Head of caudate nucleus (tissue), 42 donors: ENCODE measurements at regions not wholly inside any gene's neighbourhood (a gene's known extent, or its start where the extent isn't known, plus 50 kb on each side); places are given as distances from the start of the nearest gene placed in this dataset.
A peak's percentile ranks its signal among the peaks of the same experiment; 100 is the strongest.

Experiments
- DNase-seq, 42 donors: peaks; one replicate each; pipeline versions ENCODE4 v3.0.0 to v3.0.0-alpha.2; 2020 to 2021; ENCODE audit warnings: mixed read lengths in 7 of 42
- intact Hi-C: fragments of 100-400 bp; cut with DNase I; formaldehyde crosslinking; loops from one replicate; pipeline ENCODE4 v1.15.0; 2022

DNA sequence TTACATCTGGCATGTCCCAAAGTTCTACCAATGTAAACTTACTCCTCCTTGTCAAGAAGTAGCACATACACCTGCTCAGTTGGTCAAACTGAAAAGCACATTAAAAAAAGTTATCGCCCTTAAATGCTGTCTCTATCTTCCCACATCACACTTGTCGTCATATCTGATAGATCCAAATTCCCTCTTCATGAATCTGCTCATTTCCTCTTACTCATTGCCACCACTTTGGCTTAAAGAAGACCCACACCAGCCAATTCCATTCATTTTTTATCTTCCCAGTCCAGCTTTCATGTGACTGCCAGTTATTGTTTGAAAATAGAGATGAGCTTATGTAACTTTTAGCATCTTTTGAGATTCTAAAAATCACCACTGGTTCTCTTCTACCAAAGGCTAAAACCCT is 305.9 kb upstream of the MTNR1B start:
- intact Hi-C loops = no loop called here
- no peak for DNase-seq

- DNase-seq = peak in 15 of 42 donors; percentile 8 to 58 (median 19)
These were observed 301.8 kb upstream of the MTNR1B start for GRCh38 chr11:92667486-92668152.

DNA sequence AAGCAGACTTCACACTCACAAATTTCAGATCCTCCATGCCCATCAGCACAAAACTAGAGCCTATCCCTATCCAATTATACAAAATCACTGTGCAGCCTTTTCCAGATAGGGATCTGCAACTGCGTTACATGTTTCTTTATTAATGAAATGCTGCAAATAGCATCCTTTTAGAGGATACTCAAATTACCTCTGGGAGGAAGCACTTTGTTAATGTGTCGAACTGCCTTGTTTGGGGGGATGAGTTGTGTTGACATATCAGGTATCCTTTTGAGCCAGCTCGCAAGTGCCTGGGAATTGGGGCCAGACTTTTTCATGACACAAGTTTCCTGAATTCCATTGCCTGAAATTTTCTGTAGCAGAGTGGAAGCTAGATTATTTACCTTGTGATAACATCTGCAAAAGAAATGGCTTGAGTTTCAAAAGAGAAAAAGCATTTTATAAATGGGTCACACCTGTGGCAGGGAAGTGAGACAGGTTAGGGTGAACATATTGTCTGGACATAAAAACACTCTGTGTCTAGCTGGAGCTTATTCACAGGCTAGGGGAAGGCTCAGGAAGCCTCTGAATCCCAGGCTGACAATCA is 299.1 kb upstream of the MTNR1B start:
- intact Hi-C loops = no loop called here

More at GRCh38 chr11:92667486-92668152, 301.8 kb upstream of the MTNR1B start:
- intact Hi-C loops = no loop called here

DNA sequence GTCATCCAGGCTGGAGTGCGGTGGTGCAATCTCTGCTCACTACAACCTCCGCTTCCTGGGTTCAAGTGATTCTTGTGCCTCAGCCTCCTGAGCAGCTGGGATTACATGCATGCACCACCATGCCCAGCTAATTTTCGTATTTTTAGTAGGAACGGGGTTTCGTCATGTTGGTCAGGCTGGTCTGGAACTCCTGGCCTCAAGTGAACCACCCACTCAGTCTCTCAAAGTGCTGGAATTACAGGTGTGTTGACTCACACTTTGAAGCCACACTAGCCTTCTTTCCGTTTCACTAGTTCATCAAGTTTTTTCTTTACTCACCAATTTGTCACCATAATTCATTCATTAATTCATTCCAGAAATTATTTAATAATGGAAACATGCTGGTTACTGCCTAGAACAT is 298.4 kb upstream of the MTNR1B start:
- no peak for DNase-seq
- intact Hi-C loops = no loop called here

More for the DNA sequence above, 299.1 kb upstream of the MTNR1B start:
- no peak for DNase-seq

DNA sequence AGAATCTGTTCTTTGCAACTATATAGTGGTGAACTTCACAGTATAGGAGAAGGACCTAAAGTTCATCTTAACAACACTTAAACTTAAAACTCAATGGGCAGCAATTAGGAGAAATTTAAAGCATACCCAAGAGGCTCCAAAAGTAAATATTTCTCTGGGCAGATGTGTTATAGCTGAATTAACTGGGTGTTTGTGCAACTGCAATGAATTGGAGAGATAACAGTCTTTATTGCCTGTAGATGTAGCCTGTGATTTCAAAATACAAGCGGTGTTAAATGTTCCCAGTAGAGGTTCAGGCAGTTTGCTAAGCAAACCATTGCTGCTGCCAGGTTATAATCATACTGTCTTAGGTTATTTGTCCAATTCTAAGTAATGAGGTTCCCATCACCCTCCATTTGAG is 294.1 kb upstream of the MTNR1B start:
- no peak for DNase-seq

DNA sequence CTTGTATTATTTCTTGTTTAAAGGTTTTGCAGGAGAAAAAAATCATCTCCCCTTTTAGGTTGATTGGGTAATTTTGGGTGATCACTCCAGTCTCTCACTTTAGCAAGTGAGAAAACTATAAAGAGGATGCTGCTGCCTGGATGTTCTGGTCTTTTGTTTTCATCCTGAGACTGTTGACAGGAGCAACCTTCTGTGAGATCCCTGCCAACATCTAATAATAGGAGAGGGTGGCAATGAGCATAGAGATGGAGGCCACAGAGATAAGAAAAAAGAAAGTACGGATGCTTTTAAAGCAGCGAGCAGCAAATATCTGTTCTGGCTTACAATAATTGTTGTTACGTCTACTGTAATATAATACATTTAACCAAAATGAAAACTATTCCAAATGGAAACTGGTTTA is 293.6 kb upstream of the MTNR1B start:
- DNase-seq = no peak
- intact Hi-C loops = no loop called here

More for the DNA sequence above, 294.1 kb upstream of the MTNR1B start:
- intact Hi-C loops = no loop called here

DNA sequence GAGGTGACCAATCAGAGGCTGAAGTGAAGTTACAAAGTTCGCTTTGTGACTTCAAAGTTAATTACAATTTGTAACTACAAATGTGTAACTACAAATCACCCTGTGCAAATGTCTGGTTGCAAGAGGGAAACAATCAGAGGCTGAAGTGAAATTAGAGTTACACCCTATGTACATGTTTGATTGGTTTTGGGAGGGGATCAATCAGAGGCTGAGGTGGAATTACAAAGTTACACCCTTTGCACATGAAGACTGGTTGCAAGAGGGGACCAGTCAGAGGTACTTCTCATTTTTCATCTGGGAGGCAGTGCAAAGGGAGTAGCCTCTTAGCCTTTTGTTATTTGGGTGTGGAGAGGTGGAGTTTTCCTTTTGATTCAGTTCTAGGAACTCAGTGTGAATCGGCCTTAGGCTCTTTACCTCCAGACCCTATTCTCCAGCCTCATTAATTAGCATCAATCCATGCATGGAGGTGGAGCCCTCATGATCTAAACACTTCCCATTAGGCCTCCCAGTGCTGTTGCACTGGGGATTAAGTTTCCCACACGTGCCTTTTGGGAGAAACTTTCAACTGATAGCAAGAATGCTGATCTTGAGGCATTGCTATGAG is 291.3 kb upstream of the MTNR1B start:
- no peak for DNase-seq
- intact Hi-C loops = no loop called here

DNA sequence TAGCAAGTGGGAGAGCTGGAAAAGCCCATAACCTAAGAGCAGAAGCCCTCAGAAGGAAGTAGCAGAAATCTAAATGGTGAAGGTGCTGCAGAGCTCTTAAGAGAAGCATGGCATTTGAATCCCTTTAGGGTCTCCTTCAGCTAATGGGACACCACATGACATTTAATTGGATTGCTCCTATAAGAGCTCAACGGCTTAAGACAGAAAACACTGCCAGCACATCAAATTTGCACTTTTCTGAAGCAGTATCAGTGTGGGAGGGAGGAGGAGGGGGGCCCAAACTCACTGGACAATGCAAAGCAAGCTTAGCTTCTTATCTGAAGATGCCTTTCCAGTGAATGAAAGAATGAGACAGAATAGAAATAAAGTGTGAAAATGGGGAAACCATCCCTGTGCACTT is 287.9 kb upstream of the MTNR1B start:
- DNase-seq = no peak

GRCh38 chr11:92682136-92682535 is 287.3 kb upstream of the MTNR1B start:
- intact Hi-C loops = no loop called here
- no peak for DNase-seq

More for the DNA sequence above, 287.9 kb upstream of the MTNR1B start:
- intact Hi-C loops = no loop called here

- no peak for DNase-seq
- intact Hi-C loops = no loop called here
These were observed 286.5 kb upstream of the MTNR1B start for GRCh38 chr11:92682952-92683351.

DNA sequence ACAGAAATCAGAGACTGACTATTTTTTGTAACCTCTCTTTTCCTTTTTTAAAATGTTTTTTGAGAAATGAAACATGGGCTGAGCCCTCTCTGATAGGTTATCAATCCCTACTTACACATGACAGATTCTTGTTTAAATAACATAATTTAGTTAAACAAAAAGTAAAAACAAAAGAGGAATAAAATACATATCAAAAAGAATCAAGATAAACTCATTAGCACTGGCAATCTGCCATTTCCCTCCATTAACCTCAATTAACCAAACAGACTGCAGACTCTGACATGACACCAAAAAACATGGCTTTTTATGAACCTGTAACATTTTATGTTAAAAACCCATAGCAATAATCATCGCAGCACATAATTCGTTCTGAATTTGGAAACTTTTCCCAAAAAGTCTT is 284.4 kb upstream of the MTNR1B start:
- no peak for DNase-seq
- intact Hi-C loops = no loop called here

- intact Hi-C loops = no loop called here
- no peak for DNase-seq
These were observed 281.7 kb upstream of the MTNR1B start for GRCh38 chr11:92687724-92688123.

DNA sequence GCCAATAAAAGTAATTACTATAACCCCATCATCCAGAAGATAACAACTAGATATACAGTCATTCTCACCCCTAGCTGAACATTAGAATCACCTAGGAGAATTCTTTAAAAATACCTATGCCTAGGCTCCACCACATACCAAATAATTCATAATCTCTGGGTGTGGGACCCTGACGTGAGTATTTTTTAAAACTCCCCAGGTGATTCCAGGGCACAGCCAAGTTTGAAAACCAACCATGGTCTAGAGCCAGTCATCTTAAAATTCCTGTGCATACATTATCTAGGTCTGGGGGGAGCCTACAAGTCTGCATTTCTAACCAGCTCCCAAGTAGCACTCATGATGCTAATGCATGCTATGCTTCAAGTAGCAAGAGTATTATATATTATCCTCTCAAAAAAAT is 281.0 kb upstream of the MTNR1B start:
- intact Hi-C loops = no loop called here
- no peak for DNase-seq

DNA sequence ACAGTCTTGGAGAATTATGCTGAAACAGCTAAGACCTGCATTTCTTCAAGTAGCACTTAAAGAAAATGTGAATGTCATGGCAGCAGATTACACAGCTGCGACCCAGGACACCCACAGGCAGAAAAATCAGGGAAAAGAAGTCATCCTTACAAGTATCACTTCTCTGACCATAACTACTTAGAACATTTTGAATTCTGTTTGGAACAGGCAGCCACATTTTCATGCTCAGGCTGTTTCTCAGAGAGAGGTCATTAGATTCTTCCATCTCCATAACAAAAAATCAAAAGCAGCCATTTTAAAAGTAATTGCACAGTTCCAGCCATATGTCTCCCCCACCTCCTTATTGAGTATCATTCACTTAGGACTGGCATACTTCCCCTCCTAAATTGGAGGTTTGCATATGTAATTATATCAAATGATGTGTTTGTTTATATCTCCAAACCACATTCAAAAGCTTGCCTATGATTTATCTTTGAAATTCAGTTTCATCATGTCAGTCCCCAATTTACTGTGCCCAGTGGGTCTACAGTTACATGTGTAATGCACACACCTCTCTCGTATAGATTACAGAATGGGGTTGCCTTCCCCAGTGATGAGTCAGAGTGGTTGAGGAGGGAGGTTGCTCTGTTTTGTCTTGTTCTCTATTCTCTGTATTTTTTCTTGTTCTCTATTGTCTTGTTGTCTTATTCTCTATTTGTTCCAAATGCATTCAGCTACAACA is 276.5 kb upstream of the MTNR1B start:
- no peak for DNase-seq
- intact Hi-C loops = no loop called here

- intact Hi-C loops = no loop called here
- no peak for DNase-seq
These were observed 273.4 kb upstream of the MTNR1B start for GRCh38 chr11:92696076-92696475.

DNA sequence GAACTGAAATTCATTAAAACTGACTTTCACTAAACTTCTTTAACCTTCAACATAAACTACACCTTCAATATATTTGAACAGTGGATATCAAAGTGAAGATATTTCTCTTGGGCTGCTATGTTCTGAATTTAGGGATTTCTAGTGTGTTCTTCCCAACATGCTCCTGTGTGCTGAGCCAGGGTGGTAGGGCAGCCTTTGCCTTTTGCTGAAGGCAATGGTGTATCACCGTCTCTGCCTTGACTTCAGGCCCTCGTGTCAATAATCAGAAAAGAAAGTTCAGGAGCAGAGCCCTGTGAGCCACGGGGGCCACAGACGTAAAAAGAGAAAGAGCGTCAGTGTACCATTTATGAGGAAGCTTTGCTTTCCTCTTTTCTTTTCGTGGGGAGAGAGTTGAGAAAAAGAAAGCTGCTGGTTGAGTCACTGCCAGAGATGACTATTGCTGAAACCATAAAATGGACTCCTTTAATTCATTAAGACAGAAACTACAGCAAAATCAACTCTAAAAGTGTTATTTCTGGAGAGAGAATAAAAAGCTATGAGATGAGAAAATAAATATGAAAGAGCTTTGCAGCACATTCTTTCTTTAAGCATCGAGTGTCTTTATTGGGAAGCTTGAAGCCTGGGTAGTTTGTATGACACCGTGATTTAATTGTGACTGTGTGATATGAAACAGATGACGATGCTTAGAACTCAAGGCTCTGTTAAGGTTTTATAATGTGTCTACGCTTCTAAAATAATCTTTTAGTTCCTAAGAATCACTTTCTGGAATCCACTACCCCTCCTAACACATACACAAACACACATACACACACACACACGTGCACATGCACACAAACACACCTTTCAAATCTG is 271.8 kb upstream of the MTNR1B start:
- DNase-seq = no peak
- intact Hi-C loops = no loop called here

DNA sequence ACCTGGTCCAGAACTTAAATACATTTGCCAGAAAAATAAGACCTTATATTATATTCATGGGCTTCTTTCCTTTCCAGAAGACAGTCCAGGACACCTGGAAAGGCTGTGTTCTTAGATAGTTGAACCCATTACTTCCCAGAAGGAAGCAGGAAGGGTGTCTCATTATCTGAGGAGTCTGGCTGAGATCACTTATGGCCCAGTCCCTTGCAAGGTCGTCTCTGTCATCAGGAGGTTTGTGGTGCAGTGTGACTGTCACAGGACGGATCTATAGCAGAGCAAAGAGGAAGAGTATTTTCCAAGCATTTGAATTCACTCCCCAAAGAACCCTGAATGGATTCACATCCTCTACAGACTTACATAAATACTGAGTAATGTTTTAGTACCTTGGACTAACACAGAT is 270.7 kb upstream of the MTNR1B start:
- intact Hi-C loops = no loop called here
- DNase-seq = no peak

GRCh38 chr11:92702037-92702804 is 267.2 kb upstream of the MTNR1B start:
- no peak for DNase-seq
- intact Hi-C loops = no loop called here
